ENCODE measurements at regions not wholly inside any gene's neighbourhood (a gene's known extent, or its start where the extent isn't known, plus 50 kb on each side); places are given as distances from the start of the nearest gene placed in this dataset.
"Not testable (repeated sequence)": the region's sequence is repeated elsewhere in the genome, so short reads cannot be mapped to it uniquely, and the experiment has no call there.

DNA sequence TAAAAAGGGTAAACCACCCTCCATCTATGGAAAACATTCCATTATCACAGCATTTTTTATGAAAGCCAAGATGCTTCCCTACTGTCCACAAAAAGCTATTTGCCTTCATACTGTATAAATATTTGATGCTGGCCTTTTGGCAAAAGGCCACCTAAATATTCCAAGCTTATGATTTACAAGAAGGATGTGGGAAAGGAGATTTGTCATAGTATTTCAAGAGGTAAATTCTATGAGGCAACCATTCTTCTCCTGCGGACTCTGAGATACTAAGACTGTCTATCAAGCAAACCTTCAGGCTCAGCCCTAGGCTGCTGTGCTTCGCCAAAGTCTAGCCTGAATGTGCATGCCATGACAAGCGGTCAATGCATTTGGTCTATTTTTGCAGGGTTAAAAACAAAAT is 807.1 kb upstream of the AMELY start:
- TF ChIP-seq CTCF (IDR thresholded peaks at IDR 0.05) (no peak), POLR2AphosphoS5 (IDR thresholded peaks at IDR 0.05) (no peak), POLR2A (IDR thresholded peaks at IDR 0.05) (no peak), EP300 (IDR thresholded peaks at IDR 0.05) (no peak)

DNA sequence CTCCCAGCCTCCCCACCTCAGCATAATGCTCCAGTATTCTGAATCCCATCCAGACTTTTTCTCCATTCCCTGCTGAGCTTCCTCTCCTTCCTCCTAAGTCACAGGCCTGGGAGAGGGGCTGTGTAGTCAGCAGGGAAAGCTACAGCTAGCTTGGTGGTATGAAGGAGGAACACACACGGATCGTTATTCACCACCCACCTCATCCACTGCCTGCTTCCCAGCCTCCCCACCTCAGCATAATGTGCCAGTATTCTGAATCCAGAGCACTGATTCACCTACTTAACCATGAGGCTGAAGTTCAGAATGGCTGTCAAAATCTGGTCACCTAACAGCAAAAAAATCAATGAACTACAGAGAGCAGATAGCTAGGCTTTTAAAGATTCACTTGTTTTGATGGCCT is 806.6 kb upstream of the AMELY start:
- H3K27ac ChIP-seq = no peak overlapping the region
- 100% methylated on average over 2 of the region's 2 CpGs; no CpG with 5 or more reads in 1 of the 2 donors for WGBS, 2 donors
- H3K4me3 ChIP-seq = no peak overlapping the region
- no peak for ATAC-seq (ENCODE audit: low FRiP score in 2 of 2)
- no peak for DNase-seq
- no peaks in the 10 kb centered on the region for H3K4me1 ChIP-seq
- H3K27me3 ChIP-seq = no peaks in the 10 kb centered on the region
- no peak for TF ChIP-seq EP300 (IDR thresholded peaks at IDR 0.05)
- TF ChIP-seq CTCF (IDR thresholded peaks at IDR 0.05) = no peak
- TF ChIP-seq POLR2A (IDR thresholded peaks at IDR 0.05) = no peak
- TF ChIP-seq POLR2AphosphoS5 (IDR thresholded peaks at IDR 0.05) = no peak
- H3K9me3 ChIP-seq = no peaks in the 10 kb centered on the region
- H3K36me3 ChIP-seq = no peaks in the 10 kb centered on the region

More for the DNA sequence above, 807.1 kb upstream of the AMELY start:
- Histone ChIP-seq H3K4me1 (no peaks in the 10 kb centered on the region), H3K4me3 (no peak overlapping the region), H3K9me3 (no peaks in the 10 kb centered on the region), H3K27me3 (no peaks in the 10 kb centered on the region), H3K36me3 (no peaks in the 10 kb centered on the region), H3K27ac (no peak overlapping the region)
- WGBS, 2 donors = 81% methylated on average over 3 of the region's 3 CpGs; no CpG with 5 or more reads in 1 of the 2 donors
- ATAC-seq (ENCODE audit: low FRiP score in 2 of 2) = no peak
- no peak for DNase-seq

DNA sequence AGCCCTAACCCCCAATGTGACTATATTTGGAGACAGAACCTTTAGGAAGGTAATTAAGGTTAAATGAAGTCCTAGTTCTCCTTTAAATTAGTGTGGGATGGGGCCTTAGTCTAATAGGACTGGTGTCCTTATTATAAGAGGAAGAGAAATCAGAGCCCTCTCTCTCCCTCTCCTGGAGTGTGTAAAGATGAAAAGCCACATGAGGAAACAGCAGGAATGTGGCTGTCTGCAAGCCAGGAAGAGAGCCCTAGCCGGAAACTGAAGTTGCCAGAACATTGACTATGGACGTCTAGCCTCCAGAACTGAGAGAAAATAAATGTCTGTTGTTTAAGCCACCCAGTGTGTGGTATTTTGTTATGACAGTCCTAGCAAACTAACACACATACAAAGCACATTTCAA is 802.9 kb upstream of the AMELY start:
- no peak overlapping the region for H3K27ac ChIP-seq
- peak in 1 of 2 donors; percentile 63 for ATAC-seq (ENCODE audit: low FRiP score in 2 of 2)
- H3K36me3 ChIP-seq = no peaks in the 10 kb centered on the region
- no peaks in the 10 kb centered on the region for H3K27me3 ChIP-seq
- 6% methylated on average over 2 of the region's 2 CpGs; no CpG with 5 or more reads in 1 of the 2 donors for WGBS, 2 donors
- DNase-seq = no peak
- H3K4me3 ChIP-seq = no peak overlapping the region
- no peaks in the 10 kb centered on the region for H3K9me3 ChIP-seq
- TF ChIP-seq POLR2AphosphoS5 (IDR thresholded peaks at IDR 0.05) = no peak
- no peak for TF ChIP-seq EP300 (IDR thresholded peaks at IDR 0.05)
- no peak for TF ChIP-seq CTCF (IDR thresholded peaks at IDR 0.05)
- no peak for TF ChIP-seq POLR2A (IDR thresholded peaks at IDR 0.05)
- H3K4me1 ChIP-seq = no peaks in the 10 kb centered on the region

DNA sequence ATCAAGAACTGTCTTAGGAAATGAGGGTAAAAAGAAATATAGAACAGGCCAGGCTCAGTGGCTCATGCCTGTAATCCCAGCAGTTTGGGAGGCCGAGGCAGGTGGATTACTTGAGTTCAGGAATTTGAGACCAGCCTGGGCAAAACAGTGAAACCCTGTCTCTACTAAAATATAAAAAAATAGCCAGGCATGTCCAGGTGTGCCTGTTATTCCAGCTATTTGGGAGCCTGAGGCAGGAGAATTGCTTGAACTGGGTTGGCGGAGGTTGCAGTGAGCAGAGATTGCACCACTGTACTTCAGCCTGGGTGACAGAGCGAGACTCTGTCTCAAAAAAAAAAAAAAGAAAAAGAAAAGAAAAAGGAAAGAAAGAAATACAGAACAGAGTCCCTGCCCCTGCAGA is 802.2 kb upstream of the AMELY start:
- H3K4me3 ChIP-seq; H3K4me1 ChIP-seq; DNase-seq; H3K9me3 ChIP-seq; H3K27me3 ChIP-seq; H3K36me3 ChIP-seq; ATAC-seq (ENCODE audit: low FRiP score in 2 of 2); H3K27ac ChIP-seq: not testable (repeated sequence)
- WGBS, 2 donors = 97% methylated on average over 3 of the region's 3 CpGs; no CpG with 5 or more reads in 1 of the 2 donors

DNA sequence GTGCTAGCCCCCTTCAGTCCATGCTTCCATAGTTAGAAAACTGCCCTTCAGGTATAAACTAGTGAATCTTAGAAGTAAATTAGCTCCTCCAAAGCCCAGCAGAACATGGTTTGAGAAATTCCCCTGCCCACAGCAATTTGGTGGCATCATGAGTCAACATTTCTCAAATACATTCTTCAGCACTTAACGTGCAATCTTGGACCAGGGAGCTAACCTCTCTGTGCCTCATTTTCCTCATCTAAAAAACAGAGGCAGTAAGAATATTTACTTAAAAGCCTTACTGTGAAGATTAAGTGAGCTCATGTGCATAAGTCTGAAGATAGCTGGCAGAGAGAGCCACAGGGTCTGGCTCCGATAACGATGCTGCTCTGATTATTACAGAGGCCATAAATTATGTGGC is 800.7 kb upstream of the AMELY start:
- WGBS, 2 donors = 76% methylated on average over 3 of the region's 3 CpGs; no CpG with 5 or more reads in 1 of the 2 donors
- TF ChIP-seq CTCF (IDR thresholded peaks at IDR 0.05) (no peak), POLR2A (IDR thresholded peaks at IDR 0.05) (no peak), EP300 (IDR thresholded peaks at IDR 0.05) (no peak), POLR2AphosphoS5 (IDR thresholded peaks at IDR 0.05) (no peak)
- ATAC-seq (ENCODE audit: low FRiP score in 2 of 2) (no peak), DNase-seq (no peak)
- H3K4me3 ChIP-seq = no peak overlapping the region
- no peaks in the 10 kb centered on the region for H3K4me1 ChIP-seq
- H3K27ac ChIP-seq = no peak overlapping the region
- H3K9me3 ChIP-seq = no peaks in the 10 kb centered on the region
- H3K36me3 ChIP-seq = no peaks in the 10 kb centered on the region
- no peaks in the 10 kb centered on the region for H3K27me3 ChIP-seq

All from upper lobe of left lung (tissue), 6 donors.